NCI-H2227 (cell line): ENCODE measurements at regions not wholly inside any gene's neighbourhood (a gene's known extent, or its start where the extent isn't known, plus 50 kb on each side); places are given as distances from the start of the nearest gene placed in this dataset.

Experiments
- DNase-seq: peaks from one replicate; lab custom pipeline; 2025; ENCODE audit not compliant: unreplicated experiment; lab: John Stamatoyannopoulos, UW

- DNase-seq = no peak
Observed at GRCh38 chr2:122367646-122368010, 612.2 kb downstream of the TSN start.

- no peak for DNase-seq
Observed at GRCh38 chr2:122368576-122369243, 613.3 kb downstream of the TSN start.

- DNase-seq = no peak
Observed at GRCh38 chr2:122378521-122378920, 623.1 kb downstream of the TSN start.

- DNase-seq = no peak
Observed at GRCh38 chr2:122384768-122385333, 629.4 kb downstream of the TSN start.

GRCh38 chr2:122388208-122388607 is 632.8 kb downstream of the TSN start:
- no peak for DNase-seq

- no peak for DNase-seq
Observed at GRCh38 chr2:122389694-122390093, 634.2 kb downstream of the TSN start.

- no peak for DNase-seq
Observed at GRCh38 chr2:122390406-122390805, 635.0 kb downstream of the TSN start.

GRCh38 chr2:122391726-122392125 is 636.3 kb downstream of the TSN start:
- DNase-seq = no peak

GRCh38 chr2:122395687-122396086 is 640.2 kb downstream of the TSN start:
- no peak for DNase-seq

GRCh38 chr2:122411231-122411630 is 655.8 kb downstream of the TSN start:
- DNase-seq = no peak

- no peak for DNase-seq
Observed at GRCh38 chr2:122412360-122412759, 656.9 kb downstream of the TSN start.

- DNase-seq = no peak
Observed at GRCh38 chr2:122414902-122415301, 659.5 kb downstream of the TSN start.

GRCh38 chr2:122417114-122417513 is 661.7 kb downstream of the TSN start:
- no peak for DNase-seq

GRCh38 chr2:122421775-122422174 is 666.3 kb downstream of the TSN start:
- DNase-seq = no peak

- DNase-seq = no peak
Observed at GRCh38 chr2:122422384-122422991, 667.0 kb downstream of the TSN start.

- DNase-seq = no peak
Observed at GRCh38 chr2:122423934-122424333, 668.5 kb downstream of the TSN start.

GRCh38 chr2:122433123-122433754 is 677.8 kb downstream of the TSN start:
- no peak for DNase-seq

- no peak for DNase-seq
Observed at GRCh38 chr2:122445003-122445402, 689.6 kb downstream of the TSN start.

- no peak for DNase-seq
Observed at GRCh38 chr2:122446761-122447160, 691.3 kb downstream of the TSN start.

GRCh38 chr2:122447237-122447636 is 691.8 kb downstream of the TSN start:
- DNase-seq = no peak

- no peak for DNase-seq
Observed at GRCh38 chr2:122451040-122451439, 695.6 kb downstream of the TSN start.

- no peak for DNase-seq
Observed at GRCh38 chr2:122451697-122452096, 696.2 kb downstream of the TSN start.
